ENCODE measurements at regions not wholly inside any gene's neighbourhood (a gene's known extent, or its start where the extent isn't known, plus 50 kb on each side); places are given as distances from the start of the nearest gene placed in this dataset.

DNA sequence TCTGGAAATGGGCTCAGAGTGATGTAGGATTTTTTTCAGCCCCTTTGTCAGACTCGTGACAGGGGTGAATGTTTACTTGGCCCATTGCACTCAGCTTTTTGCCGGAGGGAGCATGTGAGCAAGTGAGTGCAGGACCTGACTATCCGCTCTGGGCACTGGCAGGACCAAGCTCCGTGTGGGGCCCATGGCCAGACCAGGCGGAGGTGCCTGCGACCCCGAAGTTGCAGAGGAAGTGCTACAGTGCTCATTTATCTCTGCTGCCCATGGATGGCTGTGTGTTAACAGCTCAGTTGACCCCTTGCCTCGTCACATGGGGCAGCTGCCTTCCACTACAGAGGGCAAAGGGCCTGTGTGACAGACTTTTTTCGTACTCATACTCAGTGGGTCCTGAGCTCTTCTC, 744.3 kb downstream of the IRX1 start:
- Histone ChIP-seq H3K4me3 (no peak overlapping the region), H3K27ac (no peak overlapping the region), H3K27me3 (no peaks in the 10 kb centered on the region), H3K4me1 (no peaks in the 10 kb centered on the region), H3K36me3 (no peaks in the 10 kb centered on the region), H3K9me3 (no peaks in the 10 kb centered on the region)
- TF ChIP-seq, protein P1, sequence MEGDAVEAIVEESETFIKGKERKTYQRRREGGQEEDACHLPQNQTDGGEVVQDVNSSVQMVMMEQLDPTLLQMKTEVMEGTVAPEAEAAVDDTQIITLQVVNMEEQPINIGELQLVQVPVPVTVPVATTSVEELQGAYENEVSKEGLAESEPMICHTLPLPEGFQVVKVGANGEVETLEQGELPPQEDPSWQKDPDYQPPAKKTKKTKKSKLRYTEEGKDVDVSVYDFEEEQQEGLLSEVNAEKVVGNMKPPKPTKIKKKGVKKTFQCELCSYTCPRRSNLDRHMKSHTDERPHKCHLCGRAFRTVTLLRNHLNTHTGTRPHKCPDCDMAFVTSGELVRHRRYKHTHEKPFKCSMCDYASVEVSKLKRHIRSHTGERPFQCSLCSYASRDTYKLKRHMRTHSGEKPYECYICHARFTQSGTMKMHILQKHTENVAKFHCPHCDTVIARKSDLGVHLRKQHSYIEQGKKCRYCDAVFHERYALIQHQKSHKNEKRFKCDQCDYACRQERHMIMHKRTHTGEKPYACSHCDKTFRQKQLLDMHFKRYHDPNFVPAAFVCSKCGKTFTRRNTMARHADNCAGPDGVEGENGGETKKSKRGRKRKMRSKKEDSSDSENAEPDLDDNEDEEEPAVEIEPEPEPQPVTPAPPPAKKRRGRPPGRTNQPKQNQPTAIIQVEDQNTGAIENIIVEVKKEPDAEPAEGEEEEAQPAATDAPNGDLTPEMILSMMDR (IDR thresholded peaks at IDR 0.05), result no peak
- intact Hi-C loops (cut with DNase I), result no loop called here
- no peak for DNase-seq (ENCODE audit: low spot score in 2 of 2)

DNA sequence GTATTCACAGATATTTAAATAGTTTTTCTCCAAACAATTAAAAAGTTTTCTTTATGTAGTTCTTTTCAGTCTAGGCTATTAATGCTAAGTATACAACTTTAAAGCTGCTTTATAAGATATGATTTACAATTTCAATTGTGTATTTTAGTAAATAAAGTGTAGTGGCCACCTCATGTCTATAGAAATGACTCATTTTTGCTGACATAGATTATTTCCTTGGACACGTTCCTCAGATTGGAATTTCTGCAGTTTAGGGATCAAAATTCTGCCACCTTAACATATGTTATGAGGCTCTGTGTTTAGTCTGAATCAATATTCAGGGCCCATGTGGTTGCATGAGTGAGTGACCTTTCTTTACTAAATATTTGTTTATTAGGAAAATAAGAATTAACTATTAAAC, 750.2 kb downstream of the IRX1 start:
- H3K27ac ChIP-seq, result no peak overlapping the region
- DNase-seq (ENCODE audit: low spot score in 2 of 2), result no peak
- intact Hi-C loops (cut with DNase I), result no loop called here
- no peaks in the 10 kb centered on the region for H3K36me3 ChIP-seq
- no peaks in the 10 kb centered on the region for H3K9me3 ChIP-seq
- TF ChIP-seq, protein P1 (IDR thresholded peaks at IDR 0.05), result no peak
- H3K4me1 ChIP-seq, result no peaks in the 10 kb centered on the region
- H3K4me3 ChIP-seq, result no peak overlapping the region
- no peaks in the 10 kb centered on the region for H3K27me3 ChIP-seq

DNA sequence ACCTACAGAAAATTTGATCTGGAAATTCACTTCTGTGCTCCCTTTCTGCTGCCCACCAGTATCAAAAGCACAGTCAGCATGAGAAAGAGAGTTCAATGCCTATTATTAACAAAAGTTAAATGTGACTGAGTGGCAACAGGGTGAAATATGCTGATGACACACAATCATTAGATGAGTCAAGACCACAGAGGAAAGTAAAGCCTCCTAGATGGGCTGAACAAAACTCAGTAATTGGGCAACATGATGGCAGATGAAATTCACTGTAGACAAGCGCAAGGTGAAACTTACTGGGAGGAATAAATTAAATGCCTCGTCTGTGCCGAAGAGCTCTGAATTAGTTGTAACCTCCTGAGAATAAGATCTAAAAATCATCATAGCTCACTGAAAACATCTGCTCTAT, 752.8 kb downstream of the IRX1 start:
- DNase-seq (ENCODE audit: low spot score in 2 of 2), result no peak
- TF ChIP-seq, protein P1 (IDR thresholded peaks at IDR 0.05), result no peak
- H3K27ac ChIP-seq, result no peak overlapping the region
- H3K4me3 ChIP-seq, result no peak overlapping the region
- no peaks in the 10 kb centered on the region for H3K27me3 ChIP-seq
- no peaks in the 10 kb centered on the region for H3K4me1 ChIP-seq
- no peaks in the 10 kb centered on the region for H3K9me3 ChIP-seq
- H3K36me3 ChIP-seq, result no peaks in the 10 kb centered on the region
- intact Hi-C loops (cut with DNase I), result no loop called here

DNA sequence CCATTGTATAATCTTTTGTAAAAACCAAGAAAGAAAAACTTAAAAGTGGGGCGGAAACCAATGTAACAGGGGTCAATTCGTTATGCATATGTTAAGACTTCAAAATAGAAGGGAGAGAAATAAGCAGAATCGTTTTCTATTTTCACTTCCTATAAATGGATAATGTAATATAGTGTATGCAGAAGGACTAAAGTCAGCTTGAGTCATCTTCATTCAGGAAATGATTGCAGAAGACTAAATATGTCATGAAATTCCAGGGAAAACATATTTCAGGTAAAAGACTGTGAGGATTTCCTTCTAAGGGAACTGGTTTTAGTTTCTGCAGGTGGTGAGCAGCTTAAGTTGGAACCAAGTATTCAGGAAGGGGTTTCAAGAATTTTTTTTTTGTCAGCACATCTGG, 753.3 kb downstream of the IRX1 start:
- Histone ChIP-seq H3K4me3 (no peak overlapping the region), H3K36me3 (no peaks in the 10 kb centered on the region), H3K27me3 (no peaks in the 10 kb centered on the region), H3K9me3 (no peaks in the 10 kb centered on the region), H3K27ac (no peak overlapping the region), H3K4me1 (no peaks in the 10 kb centered on the region)
- intact Hi-C loops (cut with DNase I), result no loop called here
- DNase-seq (ENCODE audit: low spot score in 2 of 2), result no peak
- TF ChIP-seq, protein P1 (IDR thresholded peaks at IDR 0.05), result no peak

DNA sequence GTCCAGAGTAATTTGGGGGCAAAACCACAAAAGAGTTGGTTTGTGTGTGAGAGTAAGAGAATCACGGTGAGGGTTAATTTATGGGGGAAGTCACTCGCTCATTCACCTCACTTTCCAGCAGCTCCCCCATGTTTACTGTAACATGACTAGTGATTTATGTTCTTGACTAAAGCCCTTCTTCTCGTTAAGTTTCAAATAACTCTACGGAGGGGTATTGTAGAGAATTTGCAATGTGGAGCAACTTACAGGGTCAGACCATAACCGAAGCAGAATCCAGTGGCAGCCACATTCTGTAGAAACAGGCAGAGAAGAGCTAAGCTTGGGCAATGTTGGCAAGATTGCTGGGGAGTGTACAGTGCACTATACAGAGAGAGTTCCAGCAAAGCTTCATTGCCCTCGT, 760.6 kb downstream of the IRX1 start:
- no peaks in the 10 kb centered on the region for H3K36me3 ChIP-seq
- no peak for DNase-seq (ENCODE audit: low spot score in 2 of 2)
- TF ChIP-seq, protein P1 (IDR thresholded peaks at IDR 0.05), result no peak
- H3K4me1 ChIP-seq, result no peaks in the 10 kb centered on the region
- no peaks in the 10 kb centered on the region for H3K9me3 ChIP-seq
- H3K27me3 ChIP-seq, result no peaks in the 10 kb centered on the region
- no peak overlapping the region for H3K4me3 ChIP-seq
- H3K27ac ChIP-seq, result no peak overlapping the region
- intact Hi-C loops (cut with DNase I), result no loop called here

DNA sequence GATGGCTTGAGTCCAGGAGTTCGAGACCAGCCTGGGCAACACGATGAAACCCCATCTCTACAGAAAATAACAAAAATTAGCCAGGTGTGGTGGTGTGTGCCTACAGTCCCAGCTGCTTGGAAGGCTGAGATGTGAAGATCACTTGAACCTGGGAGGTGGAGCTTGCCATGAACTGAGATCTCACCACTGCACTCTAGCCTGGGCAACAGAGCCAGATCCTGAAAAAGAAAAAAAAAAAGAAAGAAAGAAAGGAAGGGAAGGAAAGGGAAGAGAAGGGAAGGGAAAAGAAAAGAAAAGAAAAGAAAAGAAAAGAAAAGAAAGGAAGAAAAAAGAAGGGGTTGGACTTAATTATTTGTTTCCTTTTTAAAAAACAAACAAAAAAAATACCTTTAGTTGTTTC, 764.2 kb downstream of the IRX1 start:
- no peaks in the 10 kb centered on the region for H3K27me3 ChIP-seq
- no peak for DNase-seq (ENCODE audit: low spot score in 2 of 2)
- intact Hi-C loops (cut with DNase I), result no loop called here
- no peak overlapping the region for H3K27ac ChIP-seq
- TF ChIP-seq, protein P1 (IDR thresholded peaks at IDR 0.05), result no peak
- no peak overlapping the region for H3K4me3 ChIP-seq
- H3K9me3 ChIP-seq, result no peaks in the 10 kb centered on the region
- H3K4me1 ChIP-seq, result no peaks in the 10 kb centered on the region
- H3K36me3 ChIP-seq, result no peaks in the 10 kb centered on the region
